ENCODE measurements at regions not wholly inside any gene's neighbourhood (a gene's known extent, or its start where the extent isn't known, plus 50 kb on each side); places are given as distances from the start of the nearest gene placed in this dataset.
"Not testable (repeated sequence)": the region's sequence is repeated elsewhere in the genome, so short reads cannot be mapped to it uniquely, and the experiment has no call there.

DNA sequence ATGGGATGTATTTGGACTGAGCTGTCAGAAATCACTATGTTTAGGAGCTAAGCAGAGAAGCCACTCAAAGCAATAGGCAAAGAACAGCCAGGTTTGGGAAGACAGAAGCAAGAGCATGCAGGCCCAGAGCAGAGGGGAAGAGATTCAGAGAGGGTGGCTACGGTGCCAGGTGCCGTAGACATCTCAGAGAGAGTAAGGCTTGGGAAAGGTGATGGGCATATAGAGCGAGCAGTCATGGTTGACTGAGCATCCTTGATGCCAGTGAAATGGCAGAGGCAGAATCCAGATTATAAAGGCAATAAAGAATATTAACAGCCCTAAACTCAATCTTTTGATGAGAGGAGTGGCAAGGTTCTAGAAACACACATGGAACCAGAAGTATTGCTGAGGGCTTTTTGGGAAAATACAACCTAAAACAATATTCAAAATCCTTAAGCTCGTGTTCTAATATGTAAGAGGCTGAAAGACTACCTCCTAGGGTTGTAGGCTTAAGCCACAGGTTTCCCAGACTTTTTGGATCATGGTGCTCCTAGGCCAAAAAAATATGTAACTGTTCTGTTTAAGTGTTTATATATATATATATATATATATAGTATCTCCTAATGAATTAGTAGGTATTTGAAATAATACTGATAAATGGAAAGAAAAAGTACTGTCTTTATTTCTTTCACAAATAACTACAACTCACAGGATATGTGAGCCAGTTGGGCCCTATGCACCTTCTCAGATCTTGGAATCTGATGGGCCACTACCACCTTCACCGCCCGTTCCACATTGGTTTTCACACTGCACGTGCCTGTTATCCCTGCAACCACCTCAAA, 113.3 kb downstream of the MYCN start:
- no peak overlapping the region for H4K5ac ChIP-seq (ENCODE audit: insufficient read length, low read depth, low read length)
- H3K36me3 Mint-ChIP-seq (ENCODE audit: insufficient read depth in 1 of 3, low read depth in 3 of 3), result peaks cover 0 to 4% (median 0%) of the 10 kb centered on the region in 3 experiments; a peak in 2 of 7 replicates
- H3K9me3 ChIP-seq (ENCODE audit: control insufficient read depth, low read depth, low read length), result no peaks in the 10 kb centered on the region
- H3K4me1 ChIP-seq (ENCODE audit: insufficient read depth, low read length), result peaks cover 9% of the 10 kb centered on the region
- H2BK15ac ChIP-seq (ENCODE audit: low read depth, low read length), result no peak overlapping the region
- peaks cover 36 to 41% of the 10 kb centered on the region in 2 experiments for H3K4me1 Mint-ChIP-seq
- no peak overlapping the region for H3K27ac ChIP-seq (ENCODE audit: insufficient read length, low read depth, low read length)
- H2BK20ac ChIP-seq (ENCODE audit: low read depth, low read length, poor library complexity, severe bottlenecking), result no peak overlapping the region
- TF ChIP-seq CTCF (conservative IDR thresholded peaks at IDR 0.05), result no peak
- H3K9ac ChIP-seq (ENCODE audit: extremely low read depth, insufficient read length, low read length), result no peak overlapping the region
- no peak overlapping the region for H3T11ph ChIP-seq (ENCODE audit: low read length)
- H4K91ac ChIP-seq (ENCODE audit: insufficient read length, low read depth, low read length), result no peak overlapping the region
- no peak overlapping the region for H2AK5ac ChIP-seq (ENCODE audit: insufficient read length, low read length)
- no peak overlapping the region for H2AFZ ChIP-seq (ENCODE audit: low read length)
- no peak overlapping the region for H3K4ac ChIP-seq (ENCODE audit: low read depth, low read length)
- H3K56ac ChIP-seq (ENCODE audit: insufficient read length, low read depth, low read length), result no peak overlapping the region
- H3K18ac ChIP-seq (ENCODE audit: insufficient read length, low read depth, low read length), result no peak overlapping the region
- H3K79me2 ChIP-seq (ENCODE audit: insufficient read depth, low read length), result no peaks in the 10 kb centered on the region
- H4K20me1 ChIP-seq (ENCODE audit: control insufficient read depth, insufficient read depth, insufficient read length), result no peaks in the 10 kb centered on the region
- H2BK5ac ChIP-seq (ENCODE audit: insufficient read length, low read length), result no peak overlapping the region
- H3K27ac Mint-ChIP-seq, result no peak overlapping the region
- H2BK12ac ChIP-seq (ENCODE audit: insufficient read length, low read depth, low read length), result no peak overlapping the region
- no peak overlapping the region for H4K8ac ChIP-seq (replicated peaks; ENCODE audit: insufficient read length, low read depth, low read length)
- H3K27me3 Mint-ChIP-seq (ENCODE audit: low read depth), result peaks cover 2% of the 10 kb centered on the region; the same call in 1 of the 2 replicates
- H2BK120ac ChIP-seq (ENCODE audit: low read depth, low read length, poor library complexity, severe bottlenecking), result no peak overlapping the region
- H3K4me2 ChIP-seq (ENCODE audit: insufficient read depth, insufficient read length, low read length), result no peak overlapping the region
- H3K14ac ChIP-seq (ENCODE audit: insufficient read depth, low read length), result no peak overlapping the region
- no CpG with 5 or more reads among the region's 7 CpGs for WGBS (ENCODE audit: extremely low coverage, insufficient read length, low lambda C conversion rate)
- H3K4me3 Mint-ChIP-seq, result no peak overlapping the region
- H3K27me3 ChIP-seq (ENCODE audit: insufficient read depth, low read length), result no peaks in the 10 kb centered on the region
- H3K79me1 ChIP-seq (ENCODE audit: insufficient read depth, low read depth, low read length, poor library complexity, severe bottlenecking), result no peaks in the 10 kb centered on the region
- no peaks in the 10 kb centered on the region for H3K23me2 ChIP-seq (ENCODE audit: insufficient read length, low read depth, low read length, poor library complexity, severe bottlenecking)
- no peaks in the 10 kb centered on the region; a peak in 1 of 5 replicates for H3K9me3 Mint-ChIP-seq
- no peak for DNase-seq
- no peak overlapping the region for H3K23ac ChIP-seq (ENCODE audit: insufficient read length, low read depth, low read length)

GRCh38 chr2:16052571-16053052, 112.3 kb downstream of the MYCN start:
- H4K91ac ChIP-seq (ENCODE audit: insufficient read length, low read depth, low read length); H3K9me3 Mint-ChIP-seq; DNase-seq; H3K14ac ChIP-seq (ENCODE audit: insufficient read depth, low read length); H3K27me3 ChIP-seq (ENCODE audit: insufficient read depth, low read length); H3K79me1 ChIP-seq (ENCODE audit: insufficient read depth, low read depth, low read length, poor library complexity, severe bottlenecking); H3K79me2 ChIP-seq (ENCODE audit: insufficient read depth, low read length); H3K56ac ChIP-seq (ENCODE audit: insufficient read length, low read depth, low read length); H4K8ac ChIP-seq (replicated peaks; ENCODE audit: insufficient read length, low read depth, low read length); H3K9me3 ChIP-seq (ENCODE audit: control insufficient read depth, low read depth, low read length); H3T11ph ChIP-seq (ENCODE audit: low read length); H3K9ac ChIP-seq (ENCODE audit: extremely low read depth, insufficient read length, low read length); H3K36me3 Mint-ChIP-seq (ENCODE audit: insufficient read depth in 1 of 3, low read depth in 3 of 3); H3K23me2 ChIP-seq (ENCODE audit: insufficient read length, low read depth, low read length, poor library complexity, severe bottlenecking); H3K27me3 Mint-ChIP-seq (ENCODE audit: low read depth); H2BK15ac ChIP-seq (ENCODE audit: low read depth, low read length); H3K4ac ChIP-seq (ENCODE audit: low read depth, low read length); H2BK5ac ChIP-seq (ENCODE audit: insufficient read length, low read length); H4K20me1 ChIP-seq (ENCODE audit: control insufficient read depth, insufficient read depth, insufficient read length); H3K18ac ChIP-seq (ENCODE audit: insufficient read length, low read depth, low read length); H2BK120ac ChIP-seq (ENCODE audit: low read depth, low read length, poor library complexity, severe bottlenecking); H3K4me1 ChIP-seq (ENCODE audit: insufficient read depth, low read length); H4K5ac ChIP-seq (ENCODE audit: insufficient read length, low read depth, low read length); H2BK20ac ChIP-seq (ENCODE audit: low read depth, low read length, poor library complexity, severe bottlenecking); H3K4me3 Mint-ChIP-seq; H2AFZ ChIP-seq (ENCODE audit: low read length); H3K23ac ChIP-seq (ENCODE audit: insufficient read length, low read depth, low read length); H2BK12ac ChIP-seq (ENCODE audit: insufficient read length, low read depth, low read length); H3K4me2 ChIP-seq (ENCODE audit: insufficient read depth, insufficient read length, low read length); H3K27ac Mint-ChIP-seq; H2AK5ac ChIP-seq (ENCODE audit: insufficient read length, low read length); H3K27ac ChIP-seq (ENCODE audit: insufficient read length, low read depth, low read length): not testable (repeated sequence)
- WGBS (ENCODE audit: extremely low coverage, insufficient read length, low lambda C conversion rate), result no CpG with 5 or more reads among the region's 6 CpGs
- peaks cover 36 to 37% of the 10 kb centered on the region in 2 experiments for H3K4me1 Mint-ChIP-seq

Measured in H9 (cell line).